Keratinocyte (primary cell): ENCODE measurements at regions not wholly inside any gene's neighbourhood (a gene's known extent, or its start where the extent isn't known, plus 50 kb on each side); places are given as distances from the start of the nearest gene placed in this dataset.

ENCODE experiments used
- DNase-seq: peaks from one replicate; pipeline ENCODE4 v3.0.0-alpha.2; 2011; ENCODE audit warnings: low read depth, missing footprints, low spot score
- FAIRE-seq: peaks from 2 replicates; lab custom pipeline; 2011; peaks lifted over from hg19 to GRCh38; lab: Jason Lieb, UNC
- H2AFZ ChIP-seq: 2 replicates; pipeline ENCODE4 v1.6.0; 2012; ENCODE audit warnings: low read length, control low read depth, inconsistent platforms; ENCODE audit not compliant: control insufficient read depth
- H3K27ac ChIP-seq: 2 replicates; pipeline ENCODE4 v1.5.1; 2011; ENCODE audit warnings: low read length; ENCODE audit not compliant: control insufficient read depth, insufficient read depth
- H3K27me3 ChIP-seq: 3 replicates; pipeline ENCODE4 v1.6.0; 2011; ENCODE audit warnings: low read length; ENCODE audit not compliant: control insufficient read depth, insufficient read depth; ENCODE audit errors: extremely low read depth
- H3K36me3 ChIP-seq, 2 experiments: 2 replicates in 1 of 2; 3 replicates in 1 of 2; pipeline ENCODE4 v1.5.1; 2011; ENCODE audit warnings: low read length in 2 of 2, mild to moderate bottlenecking in 1 of 2; ENCODE audit not compliant: control insufficient read depth in 2 of 2, insufficient read depth in 2 of 2; ENCODE audit errors: extremely low read depth in 1 of 2
- H3K4me1 ChIP-seq: 3 replicates; pipeline ENCODE4 v1.5.1; 2011; ENCODE audit warnings: low read length; ENCODE audit not compliant: control insufficient read depth, insufficient read depth; ENCODE audit errors: extremely low read depth
- H3K4me2 ChIP-seq: 3 replicates; pipeline ENCODE4 v1.6.0; 2011; ENCODE audit warnings: low read depth, low read length; ENCODE audit not compliant: control insufficient read depth, insufficient read depth; ENCODE audit errors: extremely low read depth
- H3K4me3 ChIP-seq, 3 experiments: fragments of 200-600 bp in 1 of 3; sonication (generic) in 1 of 3; 2 replicates in 2 of 3; 3 replicates in 1 of 3; pipeline ENCODE4 v1.5.1; 2011 to 2016; ENCODE audit warnings: low read length in 3 of 3, mild to moderate bottlenecking in 3 of 3, control low read depth in 2 of 3, inconsistent platforms in 1 of 3, low read depth in 1 of 3, mixed read lengths in 1 of 3, mixed run types in 1 of 3, moderate library complexity in 1 of 3; ENCODE audit not compliant: control insufficient read depth in 2 of 3, insufficient read depth in 2 of 3; ENCODE audit errors: extremely low read depth in 1 of 3
- H3K79me2 ChIP-seq: 2 replicates; pipeline ENCODE4 v1.6.0; 2012; ENCODE audit warnings: low read length; ENCODE audit not compliant: control insufficient read depth, insufficient read depth
- H3K9ac ChIP-seq: 3 replicates; pipeline ENCODE4 v1.6.0; 2011; ENCODE audit warnings: low read length; ENCODE audit not compliant: control insufficient read depth, insufficient read depth; ENCODE audit errors: extremely low read depth
- H3K9me1 ChIP-seq: 3 replicates; pipeline ENCODE4 v1.6.0; 2011; ENCODE audit warnings: low read length; ENCODE audit not compliant: control insufficient read depth, insufficient read depth; ENCODE audit errors: extremely low read depth
- H3K9me3 ChIP-seq: 2 replicates; pipeline ENCODE4 v1.5.1; 2012; ENCODE audit warnings: low read depth, low read length; ENCODE audit not compliant: control insufficient read depth
- H4K20me1 ChIP-seq: 3 replicates; pipeline ENCODE4 v1.6.0; 2011; ENCODE audit warnings: low read length; ENCODE audit not compliant: control insufficient read depth, insufficient read depth; ENCODE audit errors: extremely low read depth
- EZH2 ChIP-seq: IDR thresholded peaks from one replicate; pipeline ENCODE4 v1.6.1; 2012; ENCODE audit warnings: inconsistent platforms, mild to moderate bottlenecking, low read length, moderate library complexity
- dilution Hi-C: fragments of 300-500 bp; cut with MboI; formaldehyde crosslinking; loops from one replicate; pipeline ENCODE4 v1.7.0; 2020; ENCODE audit warnings: low sequenced_read_pairs; ENCODE audit not compliant: extremely low pct_ligation_motif_present
- TF ChIP-seq, protein P1 (sequence below), 3 experiments: IDR thresholded peaks in 1 of 3; conservative IDR thresholded peaks in 1 of 3; optimal IDR thresholded peaks in 1 of 3; 2 replicates in 2 of 3; 3 replicates in 1 of 3; pipeline versions ENCODE3 to v1.5.1; 2011; ENCODE audit warnings: low read length in 3 of 3, mild to moderate bottlenecking in 3 of 3, moderate library complexity in 2 of 3, control low read depth in 1 of 3, inconsistent platforms in 1 of 3; ENCODE audit not compliant: insufficient read depth in 2 of 3; ENCODE audit errors: extremely low read depth in 1 of 3

- Histone ChIP-seq H3K4me3 (no peak overlapping the region), H3K9me3 (no peaks in the 10 kb centered on the region), H3K4me2 (no peak overlapping the region), H3K79me2 (no peaks in the 10 kb centered on the region), H2AFZ (no peak overlapping the region), H4K20me1 (no peaks in the 10 kb centered on the region), H3K27me3 (peaks cover 3% of the 10 kb centered on the region), H3K4me1 (no peaks in the 10 kb centered on the region), H3K27ac (no peak overlapping the region), H3K9ac (no peak overlapping the region), H3K9me1 (no peaks in the 10 kb centered on the region), H3K36me3 (no peaks in the 10 kb centered on the region)
- dilution Hi-C loops = no loop called here
- no peak for FAIRE-seq
- TF ChIP-seq EZH2 = no peak
- DNase-seq = no peak
Observed at GRCh38 chr6:19714434-19715166, 122.6 kb upstream of the ID4 start.

- Histone ChIP-seq H3K27ac (no peak overlapping the region), H3K9ac (no peak overlapping the region), H4K20me1 (no peaks in the 10 kb centered on the region), H3K4me2 (no peak overlapping the region), H3K79me2 (no peaks in the 10 kb centered on the region), H3K4me1 (no peaks in the 10 kb centered on the region), H3K4me3 (no peak overlapping the region), H3K36me3 (no peaks in the 10 kb centered on the region), H2AFZ (no peak overlapping the region), H3K27me3 (peaks cover 7% of the 10 kb centered on the region), H3K9me3 (no peaks in the 10 kb centered on the region), H3K9me1 (no peaks in the 10 kb centered on the region)
- no peak for TF ChIP-seq EZH2
- TF ChIP-seq, protein P1, sequence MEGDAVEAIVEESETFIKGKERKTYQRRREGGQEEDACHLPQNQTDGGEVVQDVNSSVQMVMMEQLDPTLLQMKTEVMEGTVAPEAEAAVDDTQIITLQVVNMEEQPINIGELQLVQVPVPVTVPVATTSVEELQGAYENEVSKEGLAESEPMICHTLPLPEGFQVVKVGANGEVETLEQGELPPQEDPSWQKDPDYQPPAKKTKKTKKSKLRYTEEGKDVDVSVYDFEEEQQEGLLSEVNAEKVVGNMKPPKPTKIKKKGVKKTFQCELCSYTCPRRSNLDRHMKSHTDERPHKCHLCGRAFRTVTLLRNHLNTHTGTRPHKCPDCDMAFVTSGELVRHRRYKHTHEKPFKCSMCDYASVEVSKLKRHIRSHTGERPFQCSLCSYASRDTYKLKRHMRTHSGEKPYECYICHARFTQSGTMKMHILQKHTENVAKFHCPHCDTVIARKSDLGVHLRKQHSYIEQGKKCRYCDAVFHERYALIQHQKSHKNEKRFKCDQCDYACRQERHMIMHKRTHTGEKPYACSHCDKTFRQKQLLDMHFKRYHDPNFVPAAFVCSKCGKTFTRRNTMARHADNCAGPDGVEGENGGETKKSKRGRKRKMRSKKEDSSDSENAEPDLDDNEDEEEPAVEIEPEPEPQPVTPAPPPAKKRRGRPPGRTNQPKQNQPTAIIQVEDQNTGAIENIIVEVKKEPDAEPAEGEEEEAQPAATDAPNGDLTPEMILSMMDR (optimal IDR thresholded peaks at IDR 0.05 in 1 of 3, IDR thresholded peaks at IDR 0.05 in 1 of 3, conservative IDR thresholded peaks at IDR 0.05 in 1 of 3; ENCODE audit: extremely low read depth in 1 of 3, insufficient read depth in 2 of 3, low read length in 3 of 3) = no peak
- DNase-seq = no peak
- dilution Hi-C loops = no loop called here
- FAIRE-seq = no peak
Observed at GRCh38 chr6:19715167-19715551, 122.0 kb upstream of the ID4 start.

DNA sequence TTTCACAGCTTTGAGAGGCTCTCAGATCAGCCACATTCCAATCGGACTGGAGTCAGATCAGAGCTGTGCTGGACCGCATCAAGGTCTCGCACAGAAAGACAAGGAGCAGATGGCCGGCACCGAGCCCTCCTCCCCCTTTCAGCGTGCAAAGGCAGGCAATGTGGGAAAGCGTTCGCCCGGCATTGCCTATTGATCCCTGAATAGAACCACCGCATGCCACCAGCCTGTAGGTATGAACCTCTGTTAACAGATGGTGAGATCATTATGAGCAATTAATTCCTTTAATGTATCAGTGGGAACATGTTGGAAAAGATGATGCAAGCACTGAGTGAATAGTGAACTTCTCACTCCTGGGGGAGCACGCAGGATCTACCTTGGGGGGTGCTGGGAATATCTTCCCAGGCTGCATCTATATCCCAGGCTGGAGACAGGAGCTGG is 117.5 kb upstream of the ID4 start:
- FAIRE-seq = no peak
- Histone ChIP-seq H2AFZ (no peak overlapping the region), H4K20me1 (no peaks in the 10 kb centered on the region), H3K4me2 (no peak overlapping the region), H3K79me2 (no peaks in the 10 kb centered on the region), H3K36me3 (no peaks in the 10 kb centered on the region), H3K4me3 (no peak overlapping the region), H3K9me3 (no peaks in the 10 kb centered on the region), H3K27me3 (peaks cover 7% of the 10 kb centered on the region), H3K27ac (no peak overlapping the region), H3K9ac (no peak overlapping the region), H3K4me1 (no peaks in the 10 kb centered on the region), H3K9me1 (no peaks in the 10 kb centered on the region)
- DNase-seq = no peak
- dilution Hi-C loops = no loop called here
- TF ChIP-seq EZH2 = no peak
- TF ChIP-seq, protein P1 (optimal IDR thresholded peaks at IDR 0.05 in 1 of 3, IDR thresholded peaks at IDR 0.05 in 1 of 3, conservative IDR thresholded peaks at IDR 0.05 in 1 of 3; ENCODE audit: extremely low read depth in 1 of 3, insufficient read depth in 2 of 3, low read length in 3 of 3) = no peak
